ENCODE measurements at regions not wholly inside any gene's neighbourhood (a gene's known extent, or its start where the extent isn't known, plus 50 kb on each side); places are given as distances from the start of the nearest gene placed in this dataset.

- TF ChIP-seq REST (tag by site-specific recombination; IDR thresholded peaks at IDR 0.05): no peak
- TF ChIP-seq ZBTB1 (tag by site-specific recombination; IDR thresholded peaks at IDR 0.05): no peak
- no peak for TF ChIP-seq ZNF121 (tag by site-specific recombination; IDR thresholded peaks at IDR 0.05)
- no peak for TF ChIP-seq ZNF704 (tag by site-specific recombination; IDR thresholded peaks at IDR 0.05)
- no peak for TF ChIP-seq KLF10 (tag by site-specific recombination; IDR thresholded peaks at IDR 0.05)
- no peak for TF ChIP-seq ZNF449 (tag by site-specific recombination; IDR thresholded peaks at IDR 0.05)
- TF ChIP-seq ZBTB49 (tag by site-specific recombination; IDR thresholded peaks at IDR 0.05; ENCODE audit: low read depth): no peak
- no peak for TF ChIP-seq YY1 (tag by site-specific recombination; IDR thresholded peaks at IDR 0.05)
- TF ChIP-seq CTCF (tag by site-specific recombination; IDR thresholded peaks at IDR 0.05): no peak
- TF ChIP-seq ZNF24 (tag by site-specific recombination; IDR thresholded peaks at IDR 0.05): no peak
- no peak for TF ChIP-seq HOXA7 (CRISPR knock-in tag; IDR thresholded peaks at IDR 0.05; ENCODE audit: borderline replicate concordance)
- TF ChIP-seq ZNF660 (tag by site-specific recombination; IDR thresholded peaks at IDR 0.05): no peak
- TF ChIP-seq KLF17 (tag by site-specific recombination; IDR thresholded peaks at IDR 0.05): no peak
Observed at GRCh38 chr7:1383398-1384112, 75.7 kb downstream of the MICALL2 start.

All from HEK293 (cell line).